ENCODE measurements at regions not wholly inside any gene's neighbourhood (a gene's known extent, or its start where the extent isn't known, plus 50 kb on each side); places are given as distances from the start of the nearest gene placed in this dataset.

GRCh38 chr2:195212586-195212985 lies 444.4 kb upstream of the SLC39A10 start:
- TF ChIP-seq NR3C1 (CRISPR knock-in tag; conservative IDR thresholded peaks at IDR 0.05; ENCODE audit: low read depth) (no peak), JAZF1 (CRISPR knock-in tag; IDR thresholded peaks at IDR 0.05) (no peak), CTCF (IDR thresholded peaks at IDR 0.05) (no peak), FOXP1 (CRISPR knock-in tag; IDR thresholded peaks at IDR 0.05; ENCODE audit: borderline replicate concordance) (no peak)
- TF ChIP-seq, protein P1, sequence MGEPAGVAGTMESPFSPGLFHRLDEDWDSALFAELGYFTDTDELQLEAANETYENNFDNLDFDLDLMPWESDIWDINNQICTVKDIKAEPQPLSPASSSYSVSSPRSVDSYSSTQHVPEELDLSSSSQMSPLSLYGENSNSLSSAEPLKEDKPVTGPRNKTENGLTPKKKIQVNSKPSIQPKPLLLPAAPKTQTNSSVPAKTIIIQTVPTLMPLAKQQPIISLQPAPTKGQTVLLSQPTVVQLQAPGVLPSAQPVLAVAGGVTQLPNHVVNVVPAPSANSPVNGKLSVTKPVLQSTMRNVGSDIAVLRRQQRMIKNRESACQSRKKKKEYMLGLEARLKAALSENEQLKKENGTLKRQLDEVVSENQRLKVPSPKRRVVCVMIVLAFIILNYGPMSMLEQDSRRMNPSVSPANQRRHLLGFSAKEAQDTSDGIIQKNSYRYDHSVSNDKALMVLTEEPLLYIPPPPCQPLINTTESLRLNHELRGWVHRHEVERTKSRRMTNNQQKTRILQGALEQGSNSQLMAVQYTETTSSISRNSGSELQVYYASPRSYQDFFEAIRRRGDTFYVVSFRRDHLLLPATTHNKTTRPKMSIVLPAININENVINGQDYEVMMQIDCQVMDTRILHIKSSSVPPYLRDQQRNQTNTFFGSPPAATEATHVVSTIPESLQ (CRISPR knock-in tag; IDR thresholded peaks at IDR 0.05): no peak

All from WTC11 (cell line).